ENCODE measurements at regions not wholly inside any gene's neighbourhood (a gene's known extent, or its start where the extent isn't known, plus 50 kb on each side); places are given as distances from the start of the nearest gene placed in this dataset.

- TF ChIP-seq, protein P1, sequence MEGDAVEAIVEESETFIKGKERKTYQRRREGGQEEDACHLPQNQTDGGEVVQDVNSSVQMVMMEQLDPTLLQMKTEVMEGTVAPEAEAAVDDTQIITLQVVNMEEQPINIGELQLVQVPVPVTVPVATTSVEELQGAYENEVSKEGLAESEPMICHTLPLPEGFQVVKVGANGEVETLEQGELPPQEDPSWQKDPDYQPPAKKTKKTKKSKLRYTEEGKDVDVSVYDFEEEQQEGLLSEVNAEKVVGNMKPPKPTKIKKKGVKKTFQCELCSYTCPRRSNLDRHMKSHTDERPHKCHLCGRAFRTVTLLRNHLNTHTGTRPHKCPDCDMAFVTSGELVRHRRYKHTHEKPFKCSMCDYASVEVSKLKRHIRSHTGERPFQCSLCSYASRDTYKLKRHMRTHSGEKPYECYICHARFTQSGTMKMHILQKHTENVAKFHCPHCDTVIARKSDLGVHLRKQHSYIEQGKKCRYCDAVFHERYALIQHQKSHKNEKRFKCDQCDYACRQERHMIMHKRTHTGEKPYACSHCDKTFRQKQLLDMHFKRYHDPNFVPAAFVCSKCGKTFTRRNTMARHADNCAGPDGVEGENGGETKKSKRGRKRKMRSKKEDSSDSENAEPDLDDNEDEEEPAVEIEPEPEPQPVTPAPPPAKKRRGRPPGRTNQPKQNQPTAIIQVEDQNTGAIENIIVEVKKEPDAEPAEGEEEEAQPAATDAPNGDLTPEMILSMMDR (IDR thresholded peaks at IDR 0.05; ENCODE audit: low read depth, low read length, missing input control) = no peak
Observed at GRCh38 chr21:36587388-36587787, 107.5 kb upstream of the CLDN14 start (continued).

- WGBS = 19% methylated on average over 10 of the region's 10 CpGs
- peaks cover 0 to 9% (median 0%) of the 10 kb centered on the region in 4 donors for H3K4me1 ChIP-seq (ENCODE audit: control insufficient read depth in 4 of 4, insufficient read depth in 4 of 4, low read length in 3 of 4)
- DNase-seq (ENCODE audit: low spot score) = peak; percentile 42
Observed at GRCh38 chr21:36589352-36589971, 109.5 kb upstream of the SIM2 start.

More at GRCh38 chr21:36589352-36589971, 109.5 kb upstream of the SIM2 start:
- Histone ChIP-seq H3K27me3 (ENCODE audit: control insufficient read depth in 4 of 4, insufficient read depth in 4 of 4, low read length in 3 of 4) (no peaks in the 10 kb centered on the region), H3K9me3 (ENCODE audit: control insufficient read depth in 4 of 4, low read length in 3 of 4) (no peaks in the 10 kb centered on the region), H3K27ac (ENCODE audit: low read depth in 1 of 2, low read length in 2 of 2) (no peak overlapping the region), H3K36me3 (ENCODE audit: control insufficient read depth in 4 of 4, insufficient read depth in 3 of 4, low read depth in 1 of 4, low read length in 3 of 4) (no peaks in the 10 kb centered on the region), H3K4me3 (ENCODE audit: low read depth in 1 of 3, low read length in 3 of 3) (no peak overlapping the region), H3K9ac (ENCODE audit: low read depth in 1 of 2, low read length in 2 of 2) (no peak overlapping the region)
- no peak for TF ChIP-seq HNF4G (IDR thresholded peaks at IDR 0.05)
- no peak for TF ChIP-seq NR2F2 (IDR thresholded peaks at IDR 0.05)
- no peak for TF ChIP-seq RXRA (IDR thresholded peaks at IDR 0.05)
- no peak for TF ChIP-seq ZBTB33 (IDR thresholded peaks at IDR 0.05)
- TF ChIP-seq JUND (IDR thresholded peaks at IDR 0.05) = no peak
- no peak for TF ChIP-seq REST (IDR thresholded peaks at IDR 0.05)
- TF ChIP-seq, protein P1 (IDR thresholded peaks at IDR 0.05; ENCODE audit: low read depth, low read length, missing input control) = peak; percentile 73
- peak; percentile 93 for TF ChIP-seq RAD21 (IDR thresholded peaks at IDR 0.05)
- TF ChIP-seq GABPA (IDR thresholded peaks at IDR 0.05 in 1 of 2, conservative IDR thresholded peaks at IDR 0.05 in 1 of 2) = no peak
- TF ChIP-seq ATF3 (IDR thresholded peaks at IDR 0.05) = no peak
- no peak for TF ChIP-seq TAF1 (conservative IDR thresholded peaks at IDR 0.05)
- TF ChIP-seq FOXA2 (IDR thresholded peaks at IDR 0.05) = no peak
- TF ChIP-seq, protein P2, sequence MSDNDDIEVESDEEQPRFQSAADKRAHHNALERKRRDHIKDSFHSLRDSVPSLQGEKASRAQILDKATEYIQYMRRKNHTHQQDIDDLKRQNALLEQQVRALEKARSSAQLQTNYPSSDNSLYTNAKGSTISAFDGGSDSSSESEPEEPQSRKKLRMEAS (IDR thresholded peaks at IDR 0.05) = peak; percentile 21
- TF ChIP-seq SP1 (IDR thresholded peaks at IDR 0.05) = no peak
- TF ChIP-seq YY1 (IDR thresholded peaks at IDR 0.05) = no peak
- TF ChIP-seq FOXA1 (IDR thresholded peaks at IDR 0.05) = no peak
- TF ChIP-seq EGR1 (IDR thresholded peaks at IDR 0.05; ENCODE audit: low read depth in 2 of 2) = no peak
- TF ChIP-seq HNF4A (conservative IDR thresholded peaks at IDR 0.05) = no peak

Data from liver (tissue), 8 donors.